Ecto neural progenitor cell (in vitro differentiated cells): ENCODE measurements at regions not wholly inside any gene's neighbourhood (a gene's known extent, or its start where the extent isn't known, plus 50 kb on each side); places are given as distances from the start of the nearest gene placed in this dataset.
"Not testable (repeated sequence)": the region's sequence is repeated elsewhere in the genome, so short reads cannot be mapped to it uniquely, and the experiment has no call there.

Source experiments
- DNase-seq: peaks from one replicate; pipeline ENCODE4 v3.0.0-alpha.2; 2018; ENCODE audit warnings: low spot score

GRCh38 chr4:19033816-19034733, 1012.5 kb upstream of the LCORL start:
- DNase-seq: no peak

GRCh38 chr4:19030536-19030935, 1009.0 kb upstream of the LCORL start:
- no peak for DNase-seq

GRCh38 chr4:19030048-19030447, 1008.5 kb upstream of the LCORL start:
- DNase-seq: no peak

- no peak for DNase-seq
Observed at GRCh38 chr4:19026281-19026680, 1004.7 kb upstream of the LCORL start.

- DNase-seq: no peak
Observed at GRCh38 chr4:19025031-19025430, 1003.5 kb upstream of the LCORL start.

GRCh38 chr4:19024047-19024446, 1002.5 kb upstream of the LCORL start:
- DNase-seq: no peak

- no peak for DNase-seq
Observed at GRCh38 chr4:19021617-19022016, 1000.1 kb upstream of the LCORL start.

GRCh38 chr4:19016550-19016949, 995.0 kb upstream of the LCORL start:
- not testable (repeated sequence) for DNase-seq

- no peak for DNase-seq
Observed at GRCh38 chr4:19014594-19014993, 993.0 kb upstream of the LCORL start.

GRCh38 chr4:19010761-19011160, 989.2 kb upstream of the LCORL start:
- no peak for DNase-seq

GRCh38 chr4:19009881-19010280, 988.3 kb upstream of the LCORL start:
- no peak for DNase-seq

- DNase-seq: no peak
Observed at GRCh38 chr4:19005211-19005610, 983.7 kb upstream of the LCORL start.

- DNase-seq: no peak
Observed at GRCh38 chr4:19002170-19002569, 980.6 kb upstream of the LCORL start.

- DNase-seq: no peak
Observed at GRCh38 chr4:18999595-18999994, 978.0 kb upstream of the LCORL start.

- DNase-seq: no peak
Observed at GRCh38 chr4:18981234-18981615, 959.7 kb upstream of the LCORL start.

- no peak for DNase-seq
Observed at GRCh38 chr4:18980516-18981233, 959.1 kb upstream of the LCORL start.

- DNase-seq: no peak
Observed at GRCh38 chr4:18976884-18977283, 955.3 kb upstream of the LCORL start.

GRCh38 chr4:18975916-18976808, 954.6 kb upstream of the LCORL start:
- no peak for DNase-seq

- no peak for DNase-seq
Observed at GRCh38 chr4:18973296-18973695, 951.7 kb upstream of the LCORL start.

- no peak for DNase-seq
Observed at GRCh38 chr4:18961879-18962278, 940.3 kb upstream of the LCORL start.

GRCh38 chr4:18961266-18961665, 939.7 kb upstream of the LCORL start:
- DNase-seq: no peak

GRCh38 chr4:18957716-18958115, 936.2 kb upstream of the LCORL start:
- no peak for DNase-seq
